ENCODE measurements at regions not wholly inside any gene's neighbourhood (a gene's known extent, or its start where the extent isn't known, plus 50 kb on each side); places are given as distances from the start of the nearest gene placed in this dataset.
"Not testable (repeated sequence)": the region's sequence is repeated elsewhere in the genome, so short reads cannot be mapped to it uniquely, and the experiment has no call there.

- Histone ChIP-seq H3K27ac (no peak overlapping the region), H3K9me3 (no peaks in the 10 kb centered on the region), H3K4me1 (ENCODE audit: insufficient read depth) (no peaks in the 10 kb centered on the region), H3K27me3 (no peaks in the 10 kb centered on the region), H3K36me3 (no peaks in the 10 kb centered on the region), H3K4me3 (no peak overlapping the region)
- no peak for TF ChIP-seq CTCF (IDR thresholded peaks at IDR 0.05)
- no peak for TF ChIP-seq EP300 (IDR thresholded peaks at IDR 0.05)
- no peak for TF ChIP-seq POLR2A (IDR thresholded peaks at IDR 0.05)
- intact Hi-C loops (cut with DNase I), result loop anchor here in 3 of 4 donors (10.0 kb wide), 1 partner anchor 177 kb away; the partner anchor contains the start of gene RAG1 (in 3 of the 3)
- no peak for DNase-seq
Measured at GRCh38 chr11:36741515-36741914, 143.5 kb upstream of the RAG2 start.

- Histone ChIP-seq H3K9me3 (no peaks in the 10 kb centered on the region), H3K4me1 (ENCODE audit: insufficient read depth) (no peaks in the 10 kb centered on the region), H3K27me3 (no peaks in the 10 kb centered on the region), H3K4me3 (no peak overlapping the region), H3K36me3 (no peaks in the 10 kb centered on the region), H3K27ac (no peak overlapping the region)
- TF ChIP-seq POLR2A (IDR thresholded peaks at IDR 0.05), result no peak
- no peak for TF ChIP-seq EP300 (IDR thresholded peaks at IDR 0.05)
- no peak for TF ChIP-seq CTCF (IDR thresholded peaks at IDR 0.05)
- intact Hi-C loops (cut with DNase I), result no loop called here
- DNase-seq, result no peak
- WGBS, 3 donors, result 50 to 66% (median 61%) methylated on average over 3 of the region's 3 CpGs
Measured at GRCh38 chr11:36738292-36738861, 140.3 kb upstream of the RAG2 start.

- TF ChIP-seq EP300 (IDR thresholded peaks at IDR 0.05), result no peak
- TF ChIP-seq CTCF (IDR thresholded peaks at IDR 0.05), result no peak
- no peak for TF ChIP-seq POLR2A (IDR thresholded peaks at IDR 0.05)
- intact Hi-C loops (cut with DNase I), result no loop called here
- 79 to 86% (median 83%) methylated on average over 3 of the region's 3 CpGs for WGBS, 3 donors
- Histone ChIP-seq H3K36me3 (no peaks in the 10 kb centered on the region), H3K4me1 (ENCODE audit: insufficient read depth) (no peaks in the 10 kb centered on the region), H3K9me3 (no peaks in the 10 kb centered on the region), H3K27me3 (no peaks in the 10 kb centered on the region), H3K27ac (no peak overlapping the region), H3K4me3 (no peak overlapping the region)
- DNase-seq, result no peak
Measured at GRCh38 chr11:36736103-36736502, 138.1 kb upstream of the RAG2 start.

- intact Hi-C loops (cut with DNase I); H3K9me3 ChIP-seq; H3K27ac ChIP-seq; H3K4me1 ChIP-seq (ENCODE audit: insufficient read depth); H3K36me3 ChIP-seq; DNase-seq; H3K27me3 ChIP-seq; H3K4me3 ChIP-seq: not testable (repeated sequence)
- whole genome bisulfite sequencing, 3 donors, result 93 to 94% (median 94%) methylated on average over 10 of the region's 10 CpGs
Measured at GRCh38 chr11:36733721-36734120, 135.7 kb upstream of the RAG2 start.

GRCh38 chr11:36730761-36731160 lies 132.7 kb upstream of the RAG2 start:
- 94 to 96% (median 95%) methylated on average over 2 of the region's 2 CpGs for WGBS, 3 donors
- intact Hi-C loops (cut with DNase I), result no loop called here
- TF ChIP-seq POLR2A (IDR thresholded peaks at IDR 0.05) (no peak), EP300 (IDR thresholded peaks at IDR 0.05) (no peak), CTCF (IDR thresholded peaks at IDR 0.05) (no peak)
- H3K4me1 ChIP-seq (ENCODE audit: insufficient read depth), result no peaks in the 10 kb centered on the region
- no peak for DNase-seq
- H3K27ac ChIP-seq, result no peak overlapping the region
- H3K9me3 ChIP-seq, result no peaks in the 10 kb centered on the region
- no peak overlapping the region for H3K4me3 ChIP-seq
- no peaks in the 10 kb centered on the region for H3K36me3 ChIP-seq
- H3K27me3 ChIP-seq, result no peaks in the 10 kb centered on the region

All from ovary (tissue), 7 donors.